Neuronal stem cell (in vitro differentiated cells): ENCODE measurements at regions not wholly inside any gene's neighbourhood (a gene's known extent, or its start where the extent isn't known, plus 50 kb on each side); places are given as distances from the start of the nearest gene placed in this dataset.
"Not testable (repeated sequence)": the region's sequence is repeated elsewhere in the genome, so short reads cannot be mapped to it uniquely, and the experiment has no call there.

ENCODE experiments used
- DNase-seq: peaks from one replicate; pipeline ENCODE4 v3.0.0-alpha.2; 2013; ENCODE audit warnings: low spot score
- H2AFZ ChIP-seq: one replicate; pipeline ENCODE4 v1.6.1; 2013; ENCODE audit warnings: mild to moderate bottlenecking, low read length, inconsistent platforms
- H2AK5ac ChIP-seq: 2 replicates; pipeline ENCODE4 v1.6.1; 2013; ENCODE audit warnings: low read depth, mild to moderate bottlenecking, inconsistent platforms, low read length, moderate library complexity, mixed read lengths
- H2BK120ac ChIP-seq: 2 replicates; pipeline ENCODE4 v1.6.1; 2013; ENCODE audit warnings: low read depth, mild to moderate bottlenecking, inconsistent platforms, low read length, moderate library complexity, mixed read lengths
- H2BK12ac ChIP-seq: one replicate; pipeline ENCODE4 v1.6.1; 2013; ENCODE audit warnings: low read length, inconsistent platforms
- H2BK15ac ChIP-seq: 2 replicates; pipeline ENCODE4 v1.6.1; 2013; ENCODE audit warnings: mild to moderate bottlenecking, low read length, inconsistent platforms, mixed read lengths
- H2BK5ac ChIP-seq: one replicate; pipeline ENCODE4 v1.6.1; 2013; ENCODE audit warnings: inconsistent platforms, mild to moderate bottlenecking, low read length, moderate library complexity
- H3K14ac ChIP-seq: one replicate; pipeline ENCODE4 v1.6.1; 2013; ENCODE audit warnings: low read length, inconsistent platforms
- H3K18ac ChIP-seq: 2 replicates; pipeline ENCODE4 v1.6.1; 2013; ENCODE audit warnings: low read length, inconsistent platforms
- H3K23ac ChIP-seq: 2 replicates; pipeline ENCODE4 v1.6.1; 2013; ENCODE audit warnings: low read depth, mild to moderate bottlenecking, mixed read lengths, low read length, inconsistent platforms; ENCODE audit not compliant: poor library complexity
- H3K27ac ChIP-seq: replicated peaks from 3 replicates; pipeline ENCODE4 v1.5.1; 2013; ENCODE audit warnings: low read length, inconsistent platforms
- H3K27me3 ChIP-seq, 3 experiments: 2 replicates each; pipeline ENCODE4 v1.6.1; 2013; ENCODE audit warnings: low read length in 3 of 3, mild to moderate bottlenecking in 2 of 3, inconsistent platforms in 1 of 3, low read depth in 1 of 3, mixed read lengths in 1 of 3, moderate library complexity in 1 of 3; ENCODE audit not compliant: control insufficient read depth in 3 of 3, insufficient read depth in 3 of 3
- H3K36me3 ChIP-seq, 2 donors: replicated peaks in 1 of 2; 2 replicates each; pipeline ENCODE4 v1.6.1; 2013; ENCODE audit warnings: low read length in 2 of 2; ENCODE audit not compliant: control insufficient read depth in 2 of 2, insufficient read depth in 2 of 2
- H3K4ac ChIP-seq: 2 replicates; pipeline ENCODE4 v1.6.1; 2013; ENCODE audit warnings: inconsistent platforms, mild to moderate bottlenecking, low read length, moderate library complexity
- H3K4me1 ChIP-seq, 2 donors: 1 replicate in 1 of 2; 2 replicates in 1 of 2; pipeline ENCODE4 v1.6.1; 2013; ENCODE audit warnings: low read length in 2 of 2, low read depth in 1 of 2; ENCODE audit not compliant: control insufficient read depth in 2 of 2, insufficient read depth in 1 of 2
- H3K4me2 ChIP-seq: one replicate; pipeline ENCODE4 v1.6.1; 2013; ENCODE audit warnings: mild to moderate bottlenecking, low read length, inconsistent platforms; ENCODE audit not compliant: insufficient read depth, poor library complexity, severe bottlenecking
- H3K4me3 ChIP-seq, 2 donors: 2 replicates each; pipeline ENCODE4 v1.5.1; 2013; ENCODE audit warnings: low read length in 2 of 2, mild to moderate bottlenecking in 2 of 2, inconsistent platforms in 1 of 2, moderate library complexity in 1 of 2
- H3K79me1 ChIP-seq: one replicate; pipeline ENCODE4 v1.6.1; 2013; ENCODE audit warnings: low read depth, mild to moderate bottlenecking, inconsistent platforms, low read length, moderate library complexity
- H3K9ac ChIP-seq: one replicate; pipeline ENCODE4 v1.6.1; 2013; ENCODE audit warnings: mild to moderate bottlenecking, low read depth, low read length, inconsistent platforms; ENCODE audit not compliant: poor library complexity
- H3K9me3 ChIP-seq, 2 donors: replicated peaks in 1 of 2; 2 replicates each; pipeline versions ENCODE3 to v1.6.1; 2013; ENCODE audit warnings: low read length in 2 of 2, mild to moderate bottlenecking in 2 of 2, inconsistent platforms in 1 of 2, low read depth in 1 of 2, mixed read lengths in 1 of 2, moderate library complexity in 1 of 2; ENCODE audit not compliant: control insufficient read depth in 2 of 2, insufficient read depth in 1 of 2
- H4K8ac ChIP-seq: one replicate; pipeline ENCODE4 v1.6.1; 2013; ENCODE audit warnings: low read depth, mild to moderate bottlenecking, inconsistent platforms, low read length, moderate library complexity
- H4K91ac ChIP-seq: one replicate; pipeline ENCODE4 v1.6.1; 2013; ENCODE audit warnings: low read length, low read depth, mild to moderate bottlenecking, inconsistent platforms; ENCODE audit not compliant: poor library complexity
- WGBS, 2 donors: extraction: QIAGEN DNeasy Blood & Tissue Kit; methylation state at CpG; one replicate each; pipeline ENCODE4 v1.1.7; 2013; ENCODE audit warnings: missing lambda C conversion rate in 2 of 2, mixed read lengths in 1 of 2; ENCODE audit not compliant: insufficient read length in 2 of 2, insufficient replicate concordance in 1 of 2; ENCODE audit errors: extremely low coverage in 2 of 2; 5-methylcytosine and 5-hydroxymethylcytosine counted together

- not testable (repeated sequence) for H3K18ac ChIP-seq, H3K27ac ChIP-seq, DNase-seq, H2BK15ac ChIP-seq, H2AK5ac ChIP-seq, H3K4me1 ChIP-seq, H3K79me1 ChIP-seq, H3K27me3 ChIP-seq, H3K4me2 ChIP-seq, H4K8ac ChIP-seq, H2BK120ac ChIP-seq, H3K4me3 ChIP-seq, H3K36me3 ChIP-seq, H3K9ac ChIP-seq, H2BK5ac ChIP-seq, H4K91ac ChIP-seq, H3K23ac ChIP-seq, H3K9me3 ChIP-seq, H2AFZ ChIP-seq, H2BK12ac ChIP-seq, H3K14ac ChIP-seq, H3K4ac ChIP-seq
- WGBS, 2 donors: no CpG with 5 or more reads among the region's 8 CpGs
These were observed 406.4 kb upstream of the CNTNAP5 start for GRCh38 chr2:123618642-123619041.

DNA sequence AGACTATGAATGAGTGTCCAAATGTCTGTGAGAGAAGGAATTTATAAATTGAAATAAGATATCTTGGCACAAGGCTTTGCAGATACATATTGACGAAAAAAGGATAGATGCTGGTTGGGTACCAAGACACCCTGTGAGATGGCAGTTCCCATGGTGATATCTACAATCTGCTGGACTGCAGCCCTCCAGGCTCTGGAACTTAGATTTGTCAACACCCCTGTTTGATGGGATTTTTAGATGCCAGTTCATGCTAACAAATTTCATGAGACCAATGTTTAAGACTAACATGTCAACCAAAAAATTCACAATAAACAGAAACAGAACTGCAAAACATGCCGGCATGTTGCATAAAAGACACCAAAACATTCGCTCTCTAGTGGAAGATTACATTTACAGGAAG is 400.3 kb upstream of the CNTNAP5 start:
- Histone ChIP-seq H3K27me3 (no peaks in the 10 kb centered on the region), H3K4ac (no peak overlapping the region), H3K9ac (no peak overlapping the region), H3K18ac (no peak overlapping the region), H2AFZ (no peak overlapping the region), H3K4me3 (no peak overlapping the region), H2BK5ac (no peak overlapping the region), H4K8ac (no peak overlapping the region), H3K36me3 (no peaks in the 10 kb centered on the region), H2BK15ac (no peak overlapping the region), H3K23ac (no peak overlapping the region), H2BK120ac (no peak overlapping the region), H2BK12ac (no peak overlapping the region), H3K79me1 (no peaks in the 10 kb centered on the region), H3K4me2 (no peak overlapping the region), H4K91ac (no peak overlapping the region), H3K4me1 (no peaks in the 10 kb centered on the region), H3K9me3 (no peaks in the 10 kb centered on the region), H3K27ac (no peak overlapping the region), H3K14ac (no peak overlapping the region), H2AK5ac (no peak overlapping the region)
- no peak for DNase-seq
- WGBS, 2 donors: no CpG with 5 or more reads among the region's 3 CpGs

DNA sequence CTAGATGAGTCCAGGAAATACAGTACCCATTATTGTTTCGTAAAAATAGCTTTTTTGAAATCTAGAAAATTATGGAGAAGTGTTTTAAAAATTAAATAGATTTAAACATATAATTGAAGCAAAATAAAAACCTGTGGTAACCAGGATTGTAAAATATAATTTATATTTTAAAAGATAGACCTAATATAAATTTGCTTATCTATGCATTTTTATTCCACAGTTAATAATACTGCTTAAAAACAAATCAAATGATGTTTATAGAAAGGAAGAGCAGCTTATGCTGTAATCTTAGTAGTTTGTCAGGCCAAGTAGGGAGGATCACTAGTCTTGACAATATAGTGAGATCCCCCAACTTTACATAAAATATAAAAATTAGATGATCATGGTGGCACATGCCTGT is 388.9 kb upstream of the CNTNAP5 start:
- no CpG with 5 or more reads among the region's 1 CpG for WGBS, 2 donors
- Histone ChIP-seq H3K79me1 (no peaks in the 10 kb centered on the region), H2AFZ (no peak overlapping the region)

GRCh38 chr2:123640685-123641335 is 384.3 kb upstream of the CNTNAP5 start:
- H4K8ac ChIP-seq: no peak overlapping the region
- H3K4me2 ChIP-seq: no peak overlapping the region
- H3K9ac ChIP-seq: no peak overlapping the region
- no peak overlapping the region for H3K14ac ChIP-seq
- H2BK5ac ChIP-seq: no peak overlapping the region
- no peak overlapping the region for H3K27ac ChIP-seq
- H3K23ac ChIP-seq: no peak overlapping the region
- no peak overlapping the region for H2BK120ac ChIP-seq
- H3K9me3 ChIP-seq: no peaks in the 10 kb centered on the region
- H4K91ac ChIP-seq: no peak overlapping the region
- H2BK12ac ChIP-seq: no peak overlapping the region
- H3K36me3 ChIP-seq: no peaks in the 10 kb centered on the region
- H3K4ac ChIP-seq: no peak overlapping the region
- DNase-seq: no peak
- no CpG with 5 or more reads among the region's 4 CpGs for WGBS, 2 donors
- H3K4me3 ChIP-seq: no peak overlapping the region
- H3K4me1 ChIP-seq: no peaks in the 10 kb centered on the region
- no peak overlapping the region for H2AK5ac ChIP-seq
- H3K18ac ChIP-seq: no peak overlapping the region
- H3K27me3 ChIP-seq: no peaks in the 10 kb centered on the region
- no peak overlapping the region for H2BK15ac ChIP-seq
- H2AFZ ChIP-seq: no peak overlapping the region
- no peaks in the 10 kb centered on the region for H3K79me1 ChIP-seq

More for the DNA sequence above, 388.9 kb upstream of the CNTNAP5 start:
- H3K9ac ChIP-seq: no peak overlapping the region
- no peak overlapping the region for H2BK12ac ChIP-seq
- no peaks in the 10 kb centered on the region for H3K36me3 ChIP-seq
- H3K23ac ChIP-seq: no peak overlapping the region
- H3K4me1 ChIP-seq: no peaks in the 10 kb centered on the region
- no peak overlapping the region for H2BK15ac ChIP-seq
- H3K18ac ChIP-seq: no peak overlapping the region
- no peak overlapping the region for H4K91ac ChIP-seq
- no peak overlapping the region for H2AK5ac ChIP-seq
- no peak overlapping the region for H3K4me2 ChIP-seq
- no peaks in the 10 kb centered on the region for H3K27me3 ChIP-seq
- H2BK5ac ChIP-seq: no peak overlapping the region
- no peak overlapping the region for H4K8ac ChIP-seq
- DNase-seq: no peak
- no peak overlapping the region for H2BK120ac ChIP-seq
- no peak overlapping the region for H3K14ac ChIP-seq
- no peaks in the 10 kb centered on the region for H3K9me3 ChIP-seq
- no peak overlapping the region for H3K27ac ChIP-seq
- H3K4me3 ChIP-seq: no peak overlapping the region
- H3K4ac ChIP-seq: no peak overlapping the region
